Forelimb muscle (tissue), 1 donor: ENCODE measurements at regions not wholly inside any gene's neighbourhood (a gene's known extent, or its start where the extent isn't known, plus 50 kb on each side); places are given as distances from the start of the nearest gene placed in this dataset.

Experiments used
- DNase-seq: peaks from one replicate; pipeline ENCODE4 v3.0.0-alpha.2; 2013; ENCODE audit warnings: low read depth

GRCh38 chr2:186069676-186070075, 331.1 kb downstream of the FSIP2 start:
- no peak for DNase-seq

GRCh38 chr2:186085226-186085625, 346.6 kb downstream of the FSIP2 start:
- DNase-seq, result no peak

GRCh38 chr2:186093174-186093573, 354.6 kb downstream of the FSIP2 start:
- DNase-seq, result no peak

GRCh38 chr2:186098821-186099220, 360.2 kb downstream of the FSIP2 start:
- DNase-seq, result no peak

- DNase-seq, result no peak
These were observed 361.2 kb downstream of the FSIP2 start for GRCh38 chr2:186099826-186100225.

DNA sequence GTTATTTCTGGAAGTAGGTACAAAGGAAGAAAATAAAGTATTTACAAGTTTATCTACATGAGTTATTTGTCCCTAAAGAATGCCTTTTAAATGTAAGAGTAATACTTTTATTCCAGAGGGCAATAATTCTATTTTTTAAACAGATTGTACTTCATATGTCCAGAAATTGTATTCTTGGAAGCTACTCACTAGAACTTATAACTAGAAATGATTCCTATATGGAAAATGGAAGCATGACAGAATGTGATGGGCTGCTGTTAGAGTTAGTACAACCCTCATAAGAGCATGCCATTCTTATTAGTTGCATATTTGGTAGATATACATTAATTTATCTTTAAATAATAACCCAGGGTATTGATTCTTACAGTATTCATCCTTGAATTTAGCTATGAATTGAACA, 362.0 kb downstream of the FSIP2 start:
- DNase-seq, result no peak

DNA sequence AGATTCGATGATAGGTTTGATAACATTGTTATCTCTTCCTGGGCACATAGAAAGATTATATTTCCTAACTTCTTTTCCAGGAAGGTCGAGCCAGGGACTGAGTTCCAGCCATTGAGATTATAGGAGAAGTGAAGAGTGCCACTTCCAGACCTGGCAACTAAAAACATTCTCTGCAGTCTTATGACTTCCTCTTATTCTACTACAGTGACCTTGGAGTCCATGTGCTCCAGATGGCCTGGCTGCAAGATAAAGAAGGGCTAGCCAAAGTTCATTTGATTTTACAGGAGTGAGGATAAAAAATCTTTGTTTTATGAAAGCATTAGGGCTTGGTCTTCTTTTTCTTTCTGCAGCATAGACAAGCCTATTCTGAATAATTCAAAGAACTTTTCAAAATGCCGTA, 363.0 kb downstream of the FSIP2 start:
- no peak for DNase-seq

GRCh38 chr2:186103276-186103675, 364.7 kb downstream of the FSIP2 start:
- no peak for DNase-seq

- DNase-seq, result no peak
These were observed 366.6 kb downstream of the FSIP2 start for GRCh38 chr2:186105016-186105724.

GRCh38 chr2:186108470-186108869, 369.9 kb downstream of the FSIP2 start:
- no peak for DNase-seq

- no peak for DNase-seq
These were observed 372.8 kb upstream of the ZC3H15 start for GRCh38 chr2:186113284-186113683.

- DNase-seq, result no peak
These were observed 360.9 kb upstream of the ZC3H15 start for GRCh38 chr2:186125156-186125555.

- no peak for DNase-seq
These were observed 360.4 kb upstream of the ZC3H15 start for GRCh38 chr2:186125625-186126024.

GRCh38 chr2:186126181-186126580, 359.9 kb upstream of the ZC3H15 start:
- no peak for DNase-seq

DNA sequence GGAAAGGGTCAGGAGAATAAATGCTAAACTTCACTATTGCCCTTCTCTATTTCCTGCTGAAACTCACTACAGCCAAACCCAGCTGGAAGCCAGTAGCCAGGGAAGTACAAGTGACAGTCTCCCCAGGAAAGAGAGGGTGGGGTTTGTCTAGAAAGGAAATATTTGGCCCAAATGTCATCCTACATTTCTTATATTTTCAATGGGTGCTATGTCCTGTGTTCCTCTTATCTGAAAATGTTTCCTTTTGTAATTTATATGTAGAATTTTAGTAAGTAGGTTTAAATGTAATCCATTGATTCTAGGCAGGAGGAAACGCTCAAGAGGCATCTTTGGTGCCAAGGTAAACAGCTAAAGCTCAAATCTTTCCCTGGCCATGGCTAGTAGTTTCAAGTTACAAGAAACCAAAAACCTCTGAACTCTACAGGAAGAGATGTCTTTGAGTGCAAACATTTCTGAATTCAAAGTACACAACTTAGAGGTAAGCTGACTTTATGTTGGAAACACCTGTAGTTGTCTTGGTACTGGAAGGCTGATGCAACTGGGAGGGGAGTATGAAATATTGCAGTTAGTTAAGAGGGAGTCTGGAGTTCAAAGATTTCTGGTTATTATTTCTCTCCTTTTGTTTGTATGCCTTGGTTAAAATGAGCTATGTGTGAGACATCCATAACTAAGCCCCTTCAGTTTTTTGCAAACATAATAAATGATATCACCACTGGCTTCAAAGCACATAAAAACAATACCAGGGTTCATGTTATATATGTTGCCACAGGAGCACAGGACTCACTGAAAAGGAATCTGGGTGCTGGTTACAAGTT, 356.1 kb upstream of the ZC3H15 start:
- no peak for DNase-seq

DNA sequence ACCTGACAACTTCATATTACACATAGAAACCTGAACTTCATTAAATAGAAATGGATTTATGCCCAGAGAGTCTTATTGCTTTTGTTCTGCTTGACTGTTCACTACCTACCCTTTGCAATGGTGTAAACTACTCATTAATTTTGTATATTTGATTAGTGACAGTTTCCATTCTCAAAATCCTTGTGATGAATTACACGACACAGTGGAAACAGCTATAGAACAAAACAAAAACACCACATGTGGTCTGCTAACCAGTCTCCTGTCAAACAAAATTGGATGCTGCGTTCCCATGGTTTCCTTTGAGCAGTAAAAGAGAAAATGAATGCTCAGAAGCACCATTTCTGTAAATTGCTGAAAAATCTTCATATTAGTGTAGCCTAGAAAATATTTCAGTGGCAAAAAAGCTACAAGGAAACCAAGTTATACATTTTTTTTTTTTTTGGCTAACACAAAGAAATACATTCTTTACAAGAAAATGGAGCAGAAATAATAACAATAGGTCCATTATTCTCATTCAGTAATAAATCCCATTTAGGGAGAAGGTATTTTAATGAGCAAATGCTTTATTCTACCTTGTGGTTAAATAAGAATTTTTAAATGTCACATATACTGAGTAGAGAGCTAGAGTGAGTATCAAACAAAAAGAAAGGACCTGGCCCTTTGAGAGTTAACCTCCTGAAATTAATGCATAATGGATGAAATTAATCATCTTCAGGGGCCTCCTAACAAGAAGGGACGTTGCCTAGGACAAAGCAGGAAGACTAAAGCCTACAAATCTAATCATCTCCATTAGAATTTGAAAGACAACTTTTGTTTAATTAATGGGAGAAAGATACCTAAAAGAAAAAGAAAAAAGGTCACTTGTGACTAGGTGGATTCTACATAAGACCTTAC, 355.1 kb upstream of the ZC3H15 start:
- DNase-seq, result no peak

GRCh38 chr2:186135686-186136085, 350.4 kb upstream of the ZC3H15 start:
- DNase-seq, result peak; percentile 29

DNA sequence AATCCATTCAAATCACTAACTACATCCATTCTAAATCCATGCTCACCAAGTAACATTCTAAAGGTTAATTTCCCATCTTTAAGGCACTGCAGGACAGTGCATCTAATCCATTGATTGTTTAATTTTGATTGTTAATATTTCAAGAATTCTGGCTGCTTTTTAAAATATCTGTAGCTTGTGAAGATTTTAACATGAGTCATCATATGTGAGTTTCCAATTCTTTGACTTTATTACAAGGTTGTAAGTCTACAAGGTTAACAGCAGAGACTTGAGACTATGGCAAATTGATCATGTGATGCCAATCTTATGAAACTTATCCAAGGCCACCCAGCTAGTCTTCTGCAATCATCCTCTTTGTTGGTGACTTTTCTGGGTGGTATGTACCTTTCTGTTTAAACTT, 349.2 kb upstream of the ZC3H15 start:
- no peak for DNase-seq

DNA sequence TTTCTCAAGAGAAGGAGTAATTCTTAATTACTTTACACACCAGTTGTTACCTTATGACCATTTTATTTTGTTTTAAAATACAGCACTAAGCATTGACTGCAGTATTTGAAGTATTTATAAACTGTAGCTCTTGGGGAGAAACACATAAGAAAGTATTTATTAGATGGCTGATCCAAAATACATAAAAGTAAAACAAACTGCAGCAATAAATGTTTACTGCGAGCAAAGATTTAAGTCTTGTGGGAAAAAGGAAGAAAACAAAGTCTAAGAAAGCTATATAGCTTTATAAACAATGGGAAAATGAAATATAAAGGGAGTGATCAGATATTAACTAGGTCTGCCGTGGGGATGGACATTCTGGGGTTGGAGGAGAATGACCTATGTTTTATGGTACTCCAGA, 347.2 kb upstream of the ZC3H15 start:
- DNase-seq, result no peak

- DNase-seq, result no peak
These were observed 327.0 kb upstream of the ZC3H15 start for GRCh38 chr2:186159101-186159500.

GRCh38 chr2:186164325-186164724, 321.7 kb upstream of the ZC3H15 start:
- DNase-seq, result no peak

GRCh38 chr2:186170693-186171092, 315.4 kb upstream of the ZC3H15 start:
- DNase-seq, result no peak
